ENCODE measurements at regions not wholly inside any gene's neighbourhood (a gene's known extent, or its start where the extent isn't known, plus 50 kb on each side); places are given as distances from the start of the nearest gene placed in this dataset.

DNA sequence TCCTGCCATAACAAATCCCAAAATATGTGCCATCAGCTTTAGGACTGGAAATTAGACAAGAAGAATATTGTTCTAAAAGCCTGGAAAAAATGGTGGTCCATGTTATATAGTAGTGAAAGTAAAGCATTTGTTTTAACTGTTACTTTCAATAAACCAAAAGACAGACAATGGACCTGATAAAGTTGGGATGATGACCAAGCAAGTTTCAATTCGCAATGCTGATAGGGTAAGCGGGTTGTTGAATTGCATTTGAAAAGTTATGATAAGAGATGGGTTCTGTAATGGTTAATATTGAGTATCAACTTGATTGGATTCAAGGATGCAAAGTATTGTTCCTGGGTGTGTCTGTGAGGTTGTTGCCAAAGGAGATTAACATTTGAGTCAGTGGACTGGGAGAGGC is 131.9 kb upstream of the ZC3H12C start:
- TF ChIP-seq, protein P1, sequence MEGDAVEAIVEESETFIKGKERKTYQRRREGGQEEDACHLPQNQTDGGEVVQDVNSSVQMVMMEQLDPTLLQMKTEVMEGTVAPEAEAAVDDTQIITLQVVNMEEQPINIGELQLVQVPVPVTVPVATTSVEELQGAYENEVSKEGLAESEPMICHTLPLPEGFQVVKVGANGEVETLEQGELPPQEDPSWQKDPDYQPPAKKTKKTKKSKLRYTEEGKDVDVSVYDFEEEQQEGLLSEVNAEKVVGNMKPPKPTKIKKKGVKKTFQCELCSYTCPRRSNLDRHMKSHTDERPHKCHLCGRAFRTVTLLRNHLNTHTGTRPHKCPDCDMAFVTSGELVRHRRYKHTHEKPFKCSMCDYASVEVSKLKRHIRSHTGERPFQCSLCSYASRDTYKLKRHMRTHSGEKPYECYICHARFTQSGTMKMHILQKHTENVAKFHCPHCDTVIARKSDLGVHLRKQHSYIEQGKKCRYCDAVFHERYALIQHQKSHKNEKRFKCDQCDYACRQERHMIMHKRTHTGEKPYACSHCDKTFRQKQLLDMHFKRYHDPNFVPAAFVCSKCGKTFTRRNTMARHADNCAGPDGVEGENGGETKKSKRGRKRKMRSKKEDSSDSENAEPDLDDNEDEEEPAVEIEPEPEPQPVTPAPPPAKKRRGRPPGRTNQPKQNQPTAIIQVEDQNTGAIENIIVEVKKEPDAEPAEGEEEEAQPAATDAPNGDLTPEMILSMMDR (IDR thresholded peaks at IDR 0.05 in 8 of 11, conservative IDR thresholded peaks at IDR 0.05 in 3 of 11), result no peak
- TF ChIP-seq POLR2A (IDR thresholded peaks at IDR 0.05), result no peak

Measured in spleen (tissue), 7 donors.